ENCODE measurements at regions not wholly inside any gene's neighbourhood (a gene's known extent, or its start where the extent isn't known, plus 50 kb on each side); places are given as distances from the start of the nearest gene placed in this dataset.

- Histone ChIP-seq H3K4me3 (ENCODE audit: low read length) (no peak overlapping the region), H3K4me1 (ENCODE audit: insufficient read depth, low read length) (no peaks in the 10 kb centered on the region; the same call in 1 of the 2 replicates), H3K36me3 (ENCODE audit: insufficient read depth, low read depth, low read length) (no peaks in the 10 kb centered on the region), H3K9me3 (ENCODE audit: insufficient read depth, low read depth, low read length) (no peaks in the 10 kb centered on the region), H3K27ac (ENCODE audit: low read length) (no peak overlapping the region), H3K9ac (ENCODE audit: low read depth, low read length) (no peak overlapping the region), H3K27me3 (ENCODE audit: insufficient read depth, low read length) (no peaks in the 10 kb centered on the region)
These were observed 118.9 kb upstream of the NHSL1 start for GRCh38 chr6:138618168-138618567.

GRCh38 chr6:138620630-138621029 lies 121.3 kb upstream of the NHSL1 start:
- no peaks in the 10 kb centered on the region; the same call in 1 of the 2 replicates for H3K4me1 ChIP-seq (ENCODE audit: insufficient read depth, low read length)
- H3K27me3 ChIP-seq (ENCODE audit: insufficient read depth, low read length), result no peaks in the 10 kb centered on the region
- no peak overlapping the region for H3K27ac ChIP-seq (ENCODE audit: low read length)
- H3K36me3 ChIP-seq (ENCODE audit: insufficient read depth, low read depth, low read length), result no peaks in the 10 kb centered on the region
- no peak overlapping the region for H3K4me3 ChIP-seq (ENCODE audit: low read length)
- H3K9me3 ChIP-seq (ENCODE audit: insufficient read depth, low read depth, low read length), result no peaks in the 10 kb centered on the region
- no peak overlapping the region for H3K9ac ChIP-seq (ENCODE audit: low read depth, low read length)

GRCh38 chr6:138622967-138623366 lies 123.7 kb upstream of the NHSL1 start:
- Histone ChIP-seq H3K9me3 (ENCODE audit: insufficient read depth, low read depth, low read length) (no peaks in the 10 kb centered on the region), H3K36me3 (ENCODE audit: insufficient read depth, low read depth, low read length) (no peaks in the 10 kb centered on the region), H3K27ac (ENCODE audit: low read length) (no peak overlapping the region), H3K27me3 (ENCODE audit: insufficient read depth, low read length) (no peaks in the 10 kb centered on the region), H3K9ac (ENCODE audit: low read depth, low read length) (no peak overlapping the region), H3K4me3 (ENCODE audit: low read length) (no peak overlapping the region), H3K4me1 (ENCODE audit: insufficient read depth, low read length) (no peaks in the 10 kb centered on the region; the same call in 1 of the 2 replicates)

- no peaks in the 10 kb centered on the region for H3K36me3 ChIP-seq (ENCODE audit: insufficient read depth, low read depth, low read length)
- no peaks in the 10 kb centered on the region for H3K4me1 ChIP-seq (ENCODE audit: insufficient read depth, low read length)
- no peaks in the 10 kb centered on the region for H3K27me3 ChIP-seq (ENCODE audit: insufficient read depth, low read length)
- no peaks in the 10 kb centered on the region for H3K9me3 ChIP-seq (ENCODE audit: insufficient read depth, low read depth, low read length)
- no peak overlapping the region for H3K4me3 ChIP-seq (ENCODE audit: low read length)
- no peak overlapping the region for H3K27ac ChIP-seq (ENCODE audit: low read length)
- no peak overlapping the region for H3K9ac ChIP-seq (ENCODE audit: low read depth, low read length)
These were observed 132.3 kb upstream of the NHSL1 start for GRCh38 chr6:138631566-138631965.

GRCh38 chr6:138637822-138638221 lies 135.7 kb upstream of the CCDC28A start:
- H3K36me3 ChIP-seq (ENCODE audit: insufficient read depth, low read depth, low read length), result no peaks in the 10 kb centered on the region
- no peaks in the 10 kb centered on the region for H3K4me1 ChIP-seq (ENCODE audit: insufficient read depth, low read length)
- H3K9me3 ChIP-seq (ENCODE audit: insufficient read depth, low read depth, low read length), result no peaks in the 10 kb centered on the region
- H3K27ac ChIP-seq (ENCODE audit: low read length), result no peak overlapping the region
- no peak overlapping the region for H3K4me3 ChIP-seq (ENCODE audit: low read length)
- H3K27me3 ChIP-seq (ENCODE audit: insufficient read depth, low read length), result no peaks in the 10 kb centered on the region
- no peak overlapping the region for H3K9ac ChIP-seq (ENCODE audit: low read depth, low read length)

- H3K9me3 ChIP-seq (ENCODE audit: insufficient read depth, low read depth, low read length), result no peaks in the 10 kb centered on the region
- no peaks in the 10 kb centered on the region for H3K36me3 ChIP-seq (ENCODE audit: insufficient read depth, low read depth, low read length)
- H3K4me3 ChIP-seq (ENCODE audit: low read length), result no peak overlapping the region
- no peaks in the 10 kb centered on the region for H3K4me1 ChIP-seq (ENCODE audit: insufficient read depth, low read length)
- no peak overlapping the region for H3K27ac ChIP-seq (ENCODE audit: low read length)
- no peak overlapping the region for H3K9ac ChIP-seq (ENCODE audit: low read depth, low read length)
- no peaks in the 10 kb centered on the region for H3K27me3 ChIP-seq (ENCODE audit: insufficient read depth, low read length)
These were observed 135.0 kb upstream of the CCDC28A start for GRCh38 chr6:138638604-138639003.

GRCh38 chr6:138640028-138640427 lies 133.5 kb upstream of the CCDC28A start:
- Histone ChIP-seq H3K9me3 (ENCODE audit: insufficient read depth, low read depth, low read length) (no peaks in the 10 kb centered on the region), H3K27me3 (ENCODE audit: insufficient read depth, low read length) (no peaks in the 10 kb centered on the region), H3K9ac (ENCODE audit: low read depth, low read length) (no peak overlapping the region), H3K36me3 (ENCODE audit: insufficient read depth, low read depth, low read length) (no peaks in the 10 kb centered on the region), H3K27ac (ENCODE audit: low read length) (no peak overlapping the region), H3K4me3 (ENCODE audit: low read length) (no peak overlapping the region), H3K4me1 (ENCODE audit: insufficient read depth, low read length) (no peaks in the 10 kb centered on the region)

- no peaks in the 10 kb centered on the region for H3K36me3 ChIP-seq (ENCODE audit: insufficient read depth, low read depth, low read length)
- no peak overlapping the region for H3K9ac ChIP-seq (ENCODE audit: low read depth, low read length)
- H3K4me1 ChIP-seq (ENCODE audit: insufficient read depth, low read length), result no peaks in the 10 kb centered on the region
- H3K4me3 ChIP-seq (ENCODE audit: low read length), result no peak overlapping the region
- H3K27ac ChIP-seq (ENCODE audit: low read length), result no peak overlapping the region
- H3K9me3 ChIP-seq (ENCODE audit: insufficient read depth, low read depth, low read length), result no peaks in the 10 kb centered on the region
- H3K27me3 ChIP-seq (ENCODE audit: insufficient read depth, low read length), result no peaks in the 10 kb centered on the region
These were observed 130.4 kb upstream of the CCDC28A start for GRCh38 chr6:138643210-138643609.

- Histone ChIP-seq H3K36me3 (ENCODE audit: insufficient read depth, low read depth, low read length) (no peaks in the 10 kb centered on the region), H3K4me1 (ENCODE audit: insufficient read depth, low read length) (no peaks in the 10 kb centered on the region), H3K27me3 (ENCODE audit: insufficient read depth, low read length) (no peaks in the 10 kb centered on the region), H3K4me3 (ENCODE audit: low read length) (no peak overlapping the region), H3K9me3 (ENCODE audit: insufficient read depth, low read depth, low read length) (no peaks in the 10 kb centered on the region), H3K27ac (ENCODE audit: low read length) (no peak overlapping the region), H3K9ac (ENCODE audit: low read depth, low read length) (no peak overlapping the region)
These were observed 127.5 kb upstream of the CCDC28A start for GRCh38 chr6:138645976-138646640.

- Histone ChIP-seq H3K9ac (ENCODE audit: low read depth, low read length) (no peak overlapping the region), H3K4me1 (ENCODE audit: insufficient read depth, low read length) (no peaks in the 10 kb centered on the region), H3K4me3 (ENCODE audit: low read length) (no peak overlapping the region), H3K36me3 (ENCODE audit: insufficient read depth, low read depth, low read length) (no peaks in the 10 kb centered on the region), H3K27ac (ENCODE audit: low read length) (no peak overlapping the region), H3K27me3 (ENCODE audit: insufficient read depth, low read length) (no peaks in the 10 kb centered on the region), H3K9me3 (ENCODE audit: insufficient read depth, low read depth, low read length) (no peaks in the 10 kb centered on the region)
These were observed 126.6 kb upstream of the CCDC28A start for GRCh38 chr6:138647006-138647405.

GRCh38 chr6:138648127-138648526 lies 125.4 kb upstream of the CCDC28A start:
- Histone ChIP-seq H3K4me3 (ENCODE audit: low read length) (no peak overlapping the region), H3K9me3 (ENCODE audit: insufficient read depth, low read depth, low read length) (no peaks in the 10 kb centered on the region), H3K9ac (ENCODE audit: low read depth, low read length) (no peak overlapping the region), H3K27me3 (ENCODE audit: insufficient read depth, low read length) (no peaks in the 10 kb centered on the region), H3K27ac (ENCODE audit: low read length) (no peak overlapping the region), H3K36me3 (ENCODE audit: insufficient read depth, low read depth, low read length) (no peaks in the 10 kb centered on the region), H3K4me1 (ENCODE audit: insufficient read depth, low read length) (no peaks in the 10 kb centered on the region)

- no peak overlapping the region for H3K27ac ChIP-seq (ENCODE audit: low read length)
- H3K9ac ChIP-seq (ENCODE audit: low read depth, low read length), result no peak overlapping the region
- H3K36me3 ChIP-seq (ENCODE audit: insufficient read depth, low read depth, low read length), result no peaks in the 10 kb centered on the region
- H3K9me3 ChIP-seq (ENCODE audit: insufficient read depth, low read depth, low read length), result no peaks in the 10 kb centered on the region
- peaks cover 15% of the 10 kb centered on the region; the same call in 1 of the 2 replicates for H3K4me1 ChIP-seq (ENCODE audit: insufficient read depth, low read length)
- no peak overlapping the region for H3K4me3 ChIP-seq (ENCODE audit: low read length)
- no peaks in the 10 kb centered on the region for H3K27me3 ChIP-seq (ENCODE audit: insufficient read depth, low read length)
These were observed 122.1 kb upstream of the CCDC28A start for GRCh38 chr6:138651491-138651890.
